ENCODE measurements at regions not wholly inside any gene's neighbourhood (a gene's known extent, or its start where the extent isn't known, plus 50 kb on each side); places are given as distances from the start of the nearest gene placed in this dataset.

- TF ChIP-seq EZH2 (IDR thresholded peaks at IDR 0.05; ENCODE audit: low read length, unreplicated experiment) (no peak), EZH2phosphoT487 (IDR thresholded peaks at IDR 0.05; ENCODE audit: borderline replicate concordance, low read length) (no peak), CTCF (conservative IDR thresholded peaks at IDR 0.05; ENCODE audit: low read depth, low read length) (no peak)
- Histone ChIP-seq H3K4me2 (ENCODE audit: low read length) (no peak overlapping the region), H3K9ac (ENCODE audit: low read length) (no peak overlapping the region), H3K27me3 (ENCODE audit: low read length) (no peaks in the 10 kb centered on the region), H2AFZ (ENCODE audit: low read length) (no peak overlapping the region), H3K4me3 (ENCODE audit: low read length) (no peak overlapping the region), H3K9me2 (replicated peaks; ENCODE audit: low read length) (no peaks in the 10 kb centered on the region), H3K27ac (ENCODE audit: low read length) (peak overlapping the region; percentile 41), H3K36me3 (ENCODE audit: low read depth, low read length) (no peaks in the 10 kb centered on the region), H3K79me2 (ENCODE audit: low read length) (no peaks in the 10 kb centered on the region), H3K4me1 (ENCODE audit: insufficient read depth, low read length) (peaks cover 20% of the 10 kb centered on the region), H3F3A (ENCODE audit: low read length, unreplicated experiment) (no peaks in the 10 kb centered on the region), H3K9me3 (ENCODE audit: low read length) (no peaks in the 10 kb centered on the region), H4K20me1 (ENCODE audit: low read length) (no peaks in the 10 kb centered on the region)
- ATAC-seq (no peak), DNase-seq (peak; percentile 50)
- intact Hi-C loops (cut with micrococcal nuclease) = no loop called here
- ChIA-PET POLR2A (ENCODE audit: unreplicated experiment) (no interaction called here), CTCF (no interaction called here)
- BruUV-seq (replicated peaks) = no TSS peak
These were observed 190.6 kb downstream of the MID1IP1 start for GRCh38 chrX:38991656-38992440.

- Histone ChIP-seq H3K4me3 (ENCODE audit: low read length) (no peak overlapping the region), H4K20me1 (ENCODE audit: low read length) (no peaks in the 10 kb centered on the region), H2AFZ (ENCODE audit: low read length) (no peak overlapping the region), H3K9me3 (ENCODE audit: low read length) (no peaks in the 10 kb centered on the region), H3K4me2 (ENCODE audit: low read length) (no peak overlapping the region), H3K4me1 (ENCODE audit: insufficient read depth, low read length) (peaks cover 20% of the 10 kb centered on the region), H3K9me2 (replicated peaks; ENCODE audit: low read length) (no peaks in the 10 kb centered on the region), H3F3A (ENCODE audit: low read length, unreplicated experiment) (no peaks in the 10 kb centered on the region), H3K79me2 (ENCODE audit: low read length) (no peaks in the 10 kb centered on the region), H3K27me3 (ENCODE audit: low read length) (no peaks in the 10 kb centered on the region), H3K36me3 (ENCODE audit: low read depth, low read length) (no peaks in the 10 kb centered on the region), H3K9ac (ENCODE audit: low read length) (no peak overlapping the region), H3K27ac (ENCODE audit: low read length) (no peak overlapping the region)
- CTCF ChIA-PET = no interaction called here
- intact Hi-C loops (cut with micrococcal nuclease) = no loop called here
- no TSS peak for BruUV-seq (replicated peaks)
- POLR2A ChIA-PET (ENCODE audit: unreplicated experiment) = no interaction called here
- ATAC-seq = no peak
- TF ChIP-seq EZH2 (IDR thresholded peaks at IDR 0.05; ENCODE audit: low read length, unreplicated experiment) = no peak
- no peak for DNase-seq
These were observed 191.3 kb downstream of the MID1IP1 start for GRCh38 chrX:38992441-38993096.

GRCh38 chrX:38993500-38993899 is 192.2 kb downstream of the MID1IP1 start:
- ChIA-PET CTCF (no interaction called here), POLR2A (ENCODE audit: unreplicated experiment) (no interaction called here)
- Histone ChIP-seq H3F3A (ENCODE audit: low read length, unreplicated experiment) (no peaks in the 10 kb centered on the region), H3K27ac (ENCODE audit: low read length) (no peak overlapping the region), H2AFZ (ENCODE audit: low read length) (no peak overlapping the region), H3K4me2 (ENCODE audit: low read length) (no peak overlapping the region), H3K36me3 (ENCODE audit: low read depth, low read length) (no peaks in the 10 kb centered on the region), H3K9me3 (ENCODE audit: low read length) (no peaks in the 10 kb centered on the region), H3K4me1 (ENCODE audit: insufficient read depth, low read length) (peaks cover 13% of the 10 kb centered on the region), H3K9me2 (replicated peaks; ENCODE audit: low read length) (no peaks in the 10 kb centered on the region), H3K79me2 (ENCODE audit: low read length) (no peaks in the 10 kb centered on the region), H4K20me1 (ENCODE audit: low read length) (no peaks in the 10 kb centered on the region), H3K27me3 (ENCODE audit: low read length) (no peaks in the 10 kb centered on the region), H3K4me3 (ENCODE audit: low read length) (no peak overlapping the region), H3K9ac (ENCODE audit: low read length) (no peak overlapping the region)
- TF ChIP-seq CTCF (conservative IDR thresholded peaks at IDR 0.05; ENCODE audit: low read depth, low read length) = no peak
- TF ChIP-seq EZH2phosphoT487 (IDR thresholded peaks at IDR 0.05; ENCODE audit: borderline replicate concordance, low read length) = no peak
- TF ChIP-seq EZH2 (IDR thresholded peaks at IDR 0.05; ENCODE audit: low read length, unreplicated experiment) = no peak
- no TSS peak for BruUV-seq (replicated peaks)
- no peak for ATAC-seq
- no peak for DNase-seq
- intact Hi-C loops (cut with micrococcal nuclease) = no loop called here
